Ovary (tissue), 7 donors: ENCODE measurements at regions not wholly inside any gene's neighbourhood (a gene's known extent, or its start where the extent isn't known, plus 50 kb on each side); places are given as distances from the start of the nearest gene placed in this dataset.

Source experiments
- DNase-seq, 5 donors: peaks; one replicate each; pipeline ENCODE4 v3.0.0-alpha.2; 2019 to 2020
- H3K27ac ChIP-seq, 2 donors: fragments of 200-600 bp; one replicate each; pipeline versions ENCODE4 v1.5.1 to v1.8.0; 2019 to 2022
- H3K27me3 ChIP-seq: fragments of 200-600 bp; one replicate; pipeline ENCODE4 v1.8.0; 2022
- H3K36me3 ChIP-seq: fragments of 200-600 bp; sonication (generic); one replicate; pipeline ENCODE4 v1.5.1; 2019
- H3K4me1 ChIP-seq: one replicate; pipeline ENCODE4 v1.8.1; 2013; ENCODE audit warnings: mild to moderate bottlenecking, moderate library complexity; ENCODE audit not compliant: insufficient read depth
- H3K4me3 ChIP-seq: fragments of 200-600 bp; sonication (generic); one replicate; pipeline ENCODE4 v1.5.1; 2017
- H3K9me3 ChIP-seq, 2 donors: fragments of 200-600 bp in 1 of 2; sonication (generic) in 1 of 2; one replicate each; pipeline versions ENCODE4 v1.5.1 to v1.8.1; 2013 to 2019; ENCODE audit warnings: mild to moderate bottlenecking in 1 of 2, moderate library complexity in 1 of 2
- CTCF ChIP-seq, 3 donors: fragments of 450-650 bp in 2 of 3; fragments of 200-600 bp in 1 of 3; IDR thresholded peaks; one replicate each; pipeline versions ENCODE4 v1.5.1 to v1.8.0; 2016 to 2022; ENCODE audit warnings: antibody characterized with exemption in 3 of 3, mild to moderate bottlenecking in 1 of 3
- EP300 ChIP-seq: sonication (generic); formaldehyde crosslinking; IDR thresholded peaks from one replicate; pipeline ENCODE4 v1.6.1; 2017; ENCODE audit warnings: antibody characterized with exemption
- POLR2A ChIP-seq: fragments of 450-650 bp; IDR thresholded peaks from one replicate; pipeline ENCODE4 v1.6.1; 2017; ENCODE audit warnings: antibody characterized with exemption, mild to moderate bottlenecking, moderate library complexity
- WGBS, 3 donors: extraction: QIAGEN DNeasy Blood & Tissue Kit in 1 of 3; methylation state at CpG; one replicate each; pipeline versions ENCODE4 v1.1.5 to v1.1.7; 2013 to 2017; 5-methylcytosine and 5-hydroxymethylcytosine counted together
- intact Hi-C, 4 donors: fragments of 100-400 bp; cut with DNase I; formaldehyde crosslinking; loops; one replicate each; pipeline versions ENCODE4 v1.11.0 to v1.15.1; 2022 to 2023
- donor health status: DM: no; HTN: no; CAD: no; lungs with moderate emphysema.
- donor health status: DM: no; HTN: no; CAD: no.
- donor health status: Bipolar disorder and iron deficiency.
- donor health status: DM: no; HTN: no; CAD: no.
- donor health status: DM: yes; HTN: yes; CAD: no.

- 88 to 96% (median 95%) methylated on average over 2 of the region's 2 CpGs for WGBS, 3 donors
Measured at GRCh38 chr2:221761260-221761659, 189.2 kb upstream of the EPHA4 start.

GRCh38 chr2:221758076-221758475 is 186.0 kb upstream of the EPHA4 start:
- no peak overlapping the region for H3K27ac ChIP-seq
- no peaks in the 10 kb centered on the region for H3K27me3 ChIP-seq
- TF ChIP-seq POLR2A = no peak
- TF ChIP-seq CTCF (IDR thresholded peaks at IDR 0.05) = no peak
- TF ChIP-seq EP300 = no peak
- WGBS, 3 donors = 48 to 56% (median 53%) methylated on average over 5 of the region's 5 CpGs
- DNase-seq = no peak
- H3K4me3 ChIP-seq = no peak overlapping the region
- H3K9me3 ChIP-seq = no peaks in the 10 kb centered on the region
- H3K4me1 ChIP-seq = no peaks in the 10 kb centered on the region
- intact Hi-C loops = no loop called here
- no peaks in the 10 kb centered on the region for H3K36me3 ChIP-seq

More at GRCh38 chr2:221761260-221761659, 189.2 kb upstream of the EPHA4 start:
- Histone ChIP-seq H3K4me3 (no peak overlapping the region), H3K27me3 (no peaks in the 10 kb centered on the region), H3K9me3 (peaks cover 0 to 2% of the 10 kb centered on the region in 2 donors), H3K36me3 (no peaks in the 10 kb centered on the region), H3K27ac (no peak overlapping the region), H3K4me1 (no peaks in the 10 kb centered on the region)
- no peak for DNase-seq
- intact Hi-C loops = no loop called here
- TF ChIP-seq EP300 = no peak
- no peak for TF ChIP-seq CTCF (IDR thresholded peaks at IDR 0.05)

- Histone ChIP-seq H3K4me3 (no peak overlapping the region), H3K27ac (no peak overlapping the region), H3K36me3 (no peaks in the 10 kb centered on the region), H3K4me1 (no peaks in the 10 kb centered on the region), H3K27me3 (no peaks in the 10 kb centered on the region), H3K9me3 (no peaks in the 10 kb centered on the region)
- TF ChIP-seq EP300 = no peak
- TF ChIP-seq POLR2A = no peak
- no peak for TF ChIP-seq CTCF (IDR thresholded peaks at IDR 0.05)
- DNase-seq = no peak
- 85 to 95% (median 94%) methylated on average over 2 of the region's 2 CpGs for WGBS, 3 donors
- intact Hi-C loops = no loop called here
Measured at GRCh38 chr2:221753401-221753800, 181.3 kb upstream of the EPHA4 start.

- H3K4me3 ChIP-seq = no peak overlapping the region
- WGBS, 3 donors = 83 to 91% (median 85%) methylated on average over 4 of the region's 4 CpGs
- TF ChIP-seq POLR2A (no peak), EP300 (no peak), CTCF (IDR thresholded peaks at IDR 0.05) (no peak)
- intact Hi-C loops = no loop called here
- DNase-seq = no peak
- no peaks in the 10 kb centered on the region for H3K36me3 ChIP-seq
- H3K27me3 ChIP-seq = no peaks in the 10 kb centered on the region
- no peak overlapping the region for H3K27ac ChIP-seq
- no peaks in the 10 kb centered on the region for H3K4me1 ChIP-seq
- no peaks in the 10 kb centered on the region for H3K9me3 ChIP-seq
Measured at GRCh38 chr2:221752781-221753180, 180.7 kb upstream of the EPHA4 start.

- intact Hi-C loops = no loop called here
- TF ChIP-seq POLR2A = no peak
- no peak for TF ChIP-seq EP300
- no peak for TF ChIP-seq CTCF (IDR thresholded peaks at IDR 0.05)
- 92 to 98% (median 98%) methylated on average over 1 of the region's 1 CpG for WGBS, 3 donors
- Histone ChIP-seq H3K27me3 (no peaks in the 10 kb centered on the region), H3K36me3 (no peaks in the 10 kb centered on the region), H3K9me3 (no peaks in the 10 kb centered on the region), H3K4me1 (no peaks in the 10 kb centered on the region), H3K27ac (no peak overlapping the region), H3K4me3 (no peak overlapping the region)
- no peak for DNase-seq
Measured at GRCh38 chr2:221750316-221750715, 178.2 kb upstream of the EPHA4 start.
